ENCODE measurements at regions not wholly inside any gene's neighbourhood (a gene's known extent, or its start where the extent isn't known, plus 50 kb on each side); places are given as distances from the start of the nearest gene placed in this dataset.
A peak's percentile ranks its signal among the peaks of the same experiment; 100 is the strongest.

GRCh38 chr14:76603713-76604112 lies 157.6 kb upstream of the VASH1 start:
- DNase-seq (ENCODE audit: low spot score) = no peak

DNA sequence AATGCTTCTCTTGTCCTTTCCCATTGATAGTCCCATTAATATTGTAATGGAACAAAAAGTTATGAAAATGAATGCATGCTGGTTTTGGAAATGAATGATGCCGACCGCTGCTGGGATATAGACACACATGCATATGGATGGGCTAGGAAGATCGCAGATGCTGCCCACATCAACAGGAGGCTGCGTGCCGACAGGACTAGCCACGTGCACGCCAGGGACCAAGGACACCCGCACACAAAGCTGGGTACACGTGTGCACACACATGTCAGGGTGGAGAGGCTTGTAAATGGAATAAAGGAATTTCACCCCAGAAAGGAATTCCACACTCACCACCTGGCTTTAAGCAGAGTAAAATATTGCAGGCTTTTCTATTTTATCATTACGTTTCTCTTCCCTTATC lies 153.8 kb upstream of the VASH1 start:
- no peak for DNase-seq (ENCODE audit: low spot score)

DNA sequence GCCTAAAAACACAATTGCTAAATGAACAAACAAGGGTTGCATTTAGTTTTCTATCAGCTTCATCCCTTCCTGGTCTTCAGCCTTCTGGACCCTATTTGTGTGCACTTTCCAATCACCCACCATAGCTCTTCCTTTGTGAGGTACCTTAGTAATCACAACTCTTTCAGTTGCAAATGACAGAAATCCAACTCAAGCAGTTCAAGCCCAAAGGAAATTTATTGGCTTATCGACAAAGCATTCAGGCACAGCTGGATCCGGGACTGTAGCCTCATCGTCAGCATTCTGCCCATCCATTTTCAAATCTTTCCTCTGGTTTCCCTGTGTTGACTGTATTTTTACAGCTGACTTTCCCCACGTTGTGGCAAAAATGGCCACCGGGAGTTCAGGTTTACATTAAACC lies 148.6 kb upstream of the VASH1 start:
- no peak for DNase-seq (ENCODE audit: low spot score)

- no peak for DNase-seq (ENCODE audit: low spot score)
Measured at GRCh38 chr14:76613616-76614015, 147.7 kb upstream of the VASH1 start.

DNA sequence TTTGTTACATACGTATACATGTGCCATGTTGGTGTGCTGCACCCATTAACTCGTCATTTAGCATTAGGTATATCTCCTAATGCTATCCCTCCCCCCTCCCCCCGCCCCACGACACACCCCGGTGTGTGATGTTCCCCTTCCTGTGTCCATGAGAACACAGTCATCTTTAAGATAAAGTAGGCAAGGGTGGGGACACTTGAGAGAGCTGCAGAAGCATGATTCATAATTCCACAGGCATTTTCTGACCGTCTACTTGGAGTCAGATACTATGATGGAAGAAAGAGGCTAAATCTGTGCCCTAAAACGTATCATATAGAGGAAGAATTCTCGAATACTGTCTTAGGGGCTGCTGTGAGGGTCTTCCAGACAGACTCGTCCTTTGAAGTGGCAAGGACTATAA lies 145.9 kb upstream of the VASH1 start:
- DNase-seq (ENCODE audit: low spot score) = no peak

DNA sequence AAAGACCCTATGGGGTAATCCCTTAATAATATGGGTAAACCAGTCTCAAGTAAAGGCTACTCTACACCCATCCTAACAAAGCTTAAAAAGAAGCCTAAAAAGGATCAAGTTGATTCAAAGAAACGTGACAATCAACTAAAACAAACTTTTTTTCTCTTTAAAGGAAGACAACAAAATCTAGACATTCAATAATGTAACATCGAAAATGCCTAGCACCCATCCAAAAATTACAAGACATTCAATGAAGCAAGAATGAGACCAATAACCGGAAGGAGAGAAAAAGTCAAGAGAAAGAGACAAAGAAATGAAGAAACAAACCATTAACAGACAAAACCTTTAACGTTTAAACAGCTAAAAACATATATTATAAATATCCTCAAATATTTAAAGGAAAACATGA lies 143.8 kb upstream of the VASH1 start:
- no peak for DNase-seq (ENCODE audit: low spot score)

- no peak for DNase-seq (ENCODE audit: low spot score)
Measured at GRCh38 chr14:76636602-76637001, 124.7 kb upstream of the VASH1 start.

- DNase-seq (ENCODE audit: low spot score) = no peak
Measured at GRCh38 chr14:76638841-76639240, 122.4 kb upstream of the VASH1 start.

GRCh38 chr14:76639606-76640229 lies 121.5 kb upstream of the VASH1 start:
- DNase-seq (ENCODE audit: low spot score) = no peak

GRCh38 chr14:76640923-76641395 lies 120.3 kb upstream of the VASH1 start:
- DNase-seq (ENCODE audit: low spot score) = no peak

DNA sequence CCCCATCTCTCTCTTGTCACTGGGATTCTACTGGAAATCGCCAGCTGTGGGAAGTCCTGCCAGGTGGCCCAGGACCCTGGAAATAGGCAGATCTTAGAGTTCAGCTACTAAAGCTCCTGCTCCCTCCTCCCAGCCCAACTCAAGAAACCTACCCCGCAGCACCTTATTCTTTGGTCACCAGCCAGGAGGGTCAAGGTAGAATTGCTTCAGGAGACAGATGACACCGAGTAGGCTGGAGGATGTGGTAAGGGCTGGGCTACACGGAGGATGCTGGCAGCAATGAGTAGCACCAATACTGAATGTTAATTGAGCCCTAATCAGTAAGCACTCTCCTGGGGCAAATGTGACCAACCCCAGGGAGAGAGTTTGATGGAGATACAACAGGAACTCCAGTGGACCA lies 119.7 kb upstream of the VASH1 start:
- no peak for DNase-seq (ENCODE audit: low spot score)

- no peak for DNase-seq (ENCODE audit: low spot score)
Measured at GRCh38 chr14:76643887-76644286, 117.4 kb upstream of the VASH1 start.

DNA sequence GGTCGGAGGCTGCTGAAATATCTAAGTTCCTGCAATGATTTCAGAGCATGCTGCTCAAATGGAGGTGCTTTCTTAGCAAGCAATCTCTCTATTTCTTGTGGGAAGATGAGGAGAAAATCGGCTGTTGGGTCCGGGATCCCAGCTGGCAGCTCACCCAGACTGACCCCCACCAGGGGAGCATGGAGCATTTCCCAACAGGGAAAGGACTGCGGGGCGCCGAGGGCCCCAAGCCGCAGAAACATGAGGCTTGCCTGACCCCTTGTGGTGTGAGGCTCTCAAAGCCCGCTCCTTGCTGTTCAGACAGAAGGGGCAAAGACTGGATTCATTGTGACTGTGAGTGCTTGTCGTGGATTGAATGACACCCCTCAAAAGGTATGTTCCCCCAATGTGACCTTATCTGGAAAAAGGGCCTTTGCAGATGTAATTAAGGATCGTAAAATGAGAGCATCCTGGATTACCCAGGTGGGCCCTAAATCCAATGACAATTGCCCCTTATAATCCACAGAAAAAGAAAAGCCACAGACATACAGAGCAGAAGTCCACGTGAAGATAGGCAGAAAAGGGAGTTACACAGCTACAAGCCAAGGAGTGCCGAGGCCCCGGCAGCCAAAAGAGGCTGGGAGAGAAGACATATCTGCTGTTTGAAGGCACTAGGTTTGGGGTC lies 116.3 kb upstream of the VASH1 start:
- DNase-seq (ENCODE audit: low spot score) = no peak

GRCh38 chr14:76647697-76648298 lies 113.5 kb upstream of the VASH1 start:
- DNase-seq (ENCODE audit: low spot score) = peak; percentile 31

- no peak for DNase-seq (ENCODE audit: low spot score)
Measured at GRCh38 chr14:76651410-76652055, 109.7 kb upstream of the VASH1 start.

- no peak for DNase-seq (ENCODE audit: low spot score)
Measured at GRCh38 chr14:76653875-76654572, 107.2 kb upstream of the VASH1 start.

DNA sequence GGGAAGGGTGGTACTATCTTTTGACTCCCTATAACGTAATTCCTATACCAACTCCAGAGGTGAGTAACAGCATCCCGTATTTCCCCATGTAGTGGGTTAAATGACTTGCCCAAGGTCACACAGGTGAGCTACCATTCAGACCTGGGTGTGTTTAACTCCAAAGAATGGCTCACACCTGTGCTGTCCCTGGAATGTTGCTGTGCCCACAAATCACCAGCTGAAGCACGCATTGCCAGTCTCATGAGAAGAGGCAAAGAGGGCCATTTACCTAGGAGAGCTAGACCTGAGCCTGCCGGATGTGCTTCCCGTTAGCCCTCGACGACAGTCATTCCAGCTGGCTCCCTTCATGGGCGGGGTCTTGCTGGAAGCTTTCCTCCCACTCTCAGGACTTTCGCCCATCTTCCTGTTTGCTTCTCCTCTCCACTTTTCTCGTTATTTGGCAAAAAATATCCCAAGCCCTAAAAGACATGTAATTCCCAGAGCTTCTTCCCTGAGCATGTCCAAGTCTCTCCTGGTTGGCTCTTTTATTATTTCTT lies 106.6 kb upstream of the VASH1 start:
- DNase-seq (ENCODE audit: low spot score) = no peak

GRCh38 chr14:76655331-76655730 lies 105.9 kb upstream of the VASH1 start:
- DNase-seq (ENCODE audit: low spot score) = no peak

DNA sequence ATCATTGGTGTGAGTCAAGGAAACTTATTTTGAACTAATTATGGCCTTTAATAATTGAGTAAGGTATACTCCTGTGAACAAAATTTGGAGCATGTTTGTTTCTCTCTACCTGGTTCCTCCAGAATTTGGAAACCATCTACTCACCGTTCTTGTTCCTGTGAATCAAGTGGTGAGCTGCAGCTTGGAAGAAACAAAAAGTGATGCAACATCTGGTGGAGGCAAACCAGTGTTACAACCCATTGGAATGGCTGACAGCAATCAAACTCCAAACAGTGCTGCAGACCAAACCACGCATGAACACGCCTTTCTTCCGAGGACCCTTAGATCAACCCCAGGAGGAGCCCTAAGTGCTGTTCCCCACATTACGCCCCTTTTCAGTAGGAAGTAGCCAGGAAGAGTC lies 104.7 kb upstream of the VASH1 start:
- DNase-seq (ENCODE audit: low spot score) = no peak

- DNase-seq (ENCODE audit: low spot score) = no peak
Measured at GRCh38 chr14:76657404-76657803, 103.9 kb upstream of the VASH1 start.

GRCh38 chr14:76657846-76658245 lies 103.4 kb upstream of the VASH1 start:
- no peak for DNase-seq (ENCODE audit: low spot score)

DNA sequence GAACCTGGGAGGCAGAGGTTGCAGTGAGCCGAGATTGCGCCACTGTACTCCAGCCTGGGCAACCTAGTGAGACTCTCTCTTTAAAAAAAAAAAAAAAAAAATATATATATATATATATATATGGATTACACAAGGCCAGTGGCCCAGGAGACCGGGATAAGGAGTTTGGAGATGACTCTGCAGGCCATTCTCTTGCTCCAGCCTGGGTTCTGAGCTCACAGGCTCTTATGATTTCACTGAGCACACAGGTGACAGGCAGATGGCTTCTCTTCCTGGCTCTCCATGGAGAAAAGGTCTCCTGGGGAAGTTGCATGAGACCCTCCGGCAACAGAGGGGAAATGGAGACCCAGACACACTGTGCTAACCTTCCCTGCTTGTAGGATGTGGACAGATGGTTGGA lies 98.7 kb upstream of the VASH1 start:
- DNase-seq (ENCODE audit: low spot score) = no peak

All from CD4-positive, alpha-beta T cell treated with Interleukin-2 at 100 ng/mL for 4 hours (primary cell).